NOMO-1 treated with dmso at 0.1 percent for 144 hours (cell line): ENCODE measurements at regions not wholly inside any gene's neighbourhood (a gene's known extent, or its start where the extent isn't known, plus 50 kb on each side); places are given as distances from the start of the nearest gene placed in this dataset.

ENCODE experiments used
- DNase-seq: peaks from one replicate; lab custom pipeline; 2025; ENCODE audit not compliant: unreplicated experiment; lab: John Stamatoyannopoulos, UW

DNA sequence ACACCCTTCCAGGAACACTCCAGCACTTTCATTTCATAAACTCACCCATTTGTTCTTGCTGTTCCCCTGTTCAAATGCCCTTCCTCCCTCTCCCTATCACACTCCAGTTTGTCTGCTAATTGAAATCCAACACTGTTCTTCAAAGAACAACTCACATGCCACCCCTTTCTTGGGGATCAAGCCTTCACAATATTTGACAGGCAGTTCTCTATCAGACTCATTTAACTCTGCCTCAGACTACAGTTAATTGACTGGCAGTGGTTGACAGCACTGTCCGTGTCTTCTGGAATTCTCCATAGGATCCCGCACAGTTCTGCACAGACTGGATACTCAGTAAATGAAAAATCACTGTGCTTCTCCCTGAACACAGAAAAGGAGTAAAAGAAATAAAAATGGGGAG is 87.8 kb downstream of the PMP22 start:
- DNase-seq: no peak

DNA sequence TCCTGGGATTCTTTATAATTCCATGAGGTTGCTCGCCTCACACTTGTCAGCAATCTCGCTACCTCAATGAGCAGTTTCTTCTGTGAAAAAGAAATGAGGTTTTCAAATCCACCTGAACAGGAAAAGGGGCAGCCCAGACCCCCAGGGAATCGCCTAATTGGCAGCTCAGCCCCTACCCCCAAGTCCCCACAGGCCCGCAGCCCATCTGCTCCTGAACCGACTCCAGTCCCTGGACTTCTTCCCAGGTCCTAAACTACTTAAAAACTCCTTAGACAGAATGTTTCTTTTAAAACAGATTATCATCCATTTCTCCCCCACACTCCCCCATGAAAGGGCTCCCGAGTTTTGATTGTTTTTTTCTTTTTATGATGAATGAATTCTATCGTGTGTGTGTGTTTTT is 89.8 kb downstream of the PMP22 start:
- no peak for DNase-seq

DNA sequence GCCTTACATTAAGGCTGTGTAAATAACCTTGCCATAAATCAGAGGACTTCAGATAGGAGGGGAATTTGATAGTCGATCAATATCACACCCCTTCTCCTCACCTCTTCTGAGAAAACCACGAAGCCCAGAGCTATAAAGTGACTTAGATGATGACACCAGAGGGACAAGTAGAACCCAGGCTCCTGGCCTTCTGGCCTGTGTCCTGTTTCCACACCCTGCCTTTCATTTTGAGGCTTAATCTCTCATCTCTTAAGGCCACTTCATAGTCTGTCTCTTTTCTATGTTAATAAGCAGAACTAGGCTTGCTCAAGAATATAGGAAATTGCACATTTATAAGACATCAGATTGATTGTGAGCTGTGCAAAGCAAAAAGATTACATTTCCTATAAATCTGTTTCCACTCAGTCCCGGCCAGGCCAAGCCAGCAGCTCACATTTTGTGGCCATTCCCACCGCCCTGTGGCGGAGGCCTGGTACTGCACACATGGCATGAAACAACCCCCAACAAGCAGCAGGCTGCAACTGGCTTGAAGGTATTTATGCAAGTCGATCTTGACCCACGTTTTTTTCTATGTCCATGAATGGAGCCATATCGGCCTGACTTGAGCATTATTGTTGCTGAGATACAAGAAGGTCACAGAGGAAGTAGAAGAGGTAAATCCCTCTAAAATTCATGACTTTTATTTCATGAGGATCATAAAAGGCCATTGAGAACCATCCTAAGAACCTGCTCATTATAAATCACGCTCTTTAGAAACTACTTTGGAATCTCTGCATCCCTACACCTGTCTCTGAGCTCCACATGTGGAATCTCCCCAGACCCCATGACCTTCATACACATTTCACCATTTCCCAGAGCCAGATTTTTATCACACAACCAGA is 93.7 kb downstream of the PMP22 start:
- DNase-seq: no peak

DNA sequence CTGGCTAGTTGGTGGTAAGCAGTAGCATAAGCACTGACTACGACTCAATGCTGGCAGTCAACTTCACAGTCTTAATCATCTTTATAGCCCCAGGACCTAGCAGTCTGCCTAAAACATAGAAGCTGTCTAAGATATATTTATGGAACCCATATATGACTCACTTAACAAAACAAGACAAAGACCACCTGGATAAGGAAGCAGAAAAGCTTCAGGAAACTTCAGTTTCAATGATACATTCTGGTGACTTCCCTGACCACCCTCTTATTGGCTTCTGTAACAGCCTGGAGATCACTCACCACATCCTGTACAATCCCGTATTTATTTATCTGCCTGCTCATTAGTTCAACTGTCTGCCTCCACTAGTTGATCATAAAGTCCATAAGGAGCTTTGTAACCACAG is 95.5 kb downstream of the PMP22 start:
- DNase-seq: no peak

DNA sequence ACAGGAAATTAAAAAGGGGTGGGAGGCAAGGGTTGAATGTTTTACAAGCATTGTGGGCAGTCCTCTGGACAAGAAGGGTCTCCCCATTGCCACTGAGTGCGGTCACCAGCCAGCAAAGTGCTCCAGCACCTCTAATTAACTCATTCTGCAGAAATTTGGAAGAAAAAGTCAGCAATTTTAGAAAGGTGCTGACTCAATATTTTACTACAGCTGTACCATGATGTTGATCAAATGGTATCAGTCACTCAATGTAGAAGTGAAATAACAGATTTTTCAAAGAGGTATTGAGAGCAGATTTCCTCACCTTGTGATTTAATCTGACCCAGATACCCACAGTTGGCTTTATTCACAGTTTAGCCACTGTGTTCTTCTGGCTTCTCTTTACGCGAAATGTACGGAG is 96.7 kb downstream of the PMP22 start:
- DNase-seq: no peak

DNA sequence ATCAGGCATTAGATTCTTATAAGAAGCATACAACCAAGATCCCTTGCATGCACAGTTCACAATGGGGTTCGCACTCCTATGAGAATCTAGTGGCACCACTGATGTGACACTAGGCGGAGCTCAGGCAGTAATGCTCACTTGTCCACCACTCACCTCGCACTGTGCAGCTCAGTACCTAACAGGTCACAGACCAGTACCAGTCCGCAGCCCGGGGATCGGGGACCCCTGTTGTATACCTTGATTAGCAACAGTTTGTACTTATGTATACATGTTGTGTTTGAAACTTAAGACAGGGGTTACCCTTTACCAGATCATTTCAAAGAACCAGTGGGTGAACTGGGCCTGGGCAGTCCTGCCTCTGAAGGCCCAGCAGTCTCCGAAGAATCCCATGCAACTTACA is 103.7 kb downstream of the PMP22 start:
- DNase-seq: no peak

DNA sequence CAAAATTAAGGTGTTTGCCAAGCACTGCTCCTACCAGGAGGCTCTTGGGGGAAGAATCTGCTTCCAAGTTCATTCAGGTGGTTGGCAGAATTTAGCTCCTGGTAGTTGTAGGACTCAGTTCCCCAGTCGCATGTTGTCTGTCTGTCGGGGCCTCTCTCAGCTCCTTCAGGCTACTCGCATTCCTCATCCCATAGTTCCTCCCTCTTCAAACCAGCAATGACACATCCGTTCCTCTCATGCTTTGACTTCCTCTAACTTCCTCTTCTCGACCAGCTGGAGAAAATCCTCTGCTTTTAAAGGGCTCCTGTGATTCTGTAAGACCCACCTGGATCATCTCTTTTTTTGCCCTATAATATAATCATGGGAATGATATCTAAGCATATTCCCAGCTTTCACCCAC is 108.1 kb downstream of the PMP22 start:
- DNase-seq: no peak

DNA sequence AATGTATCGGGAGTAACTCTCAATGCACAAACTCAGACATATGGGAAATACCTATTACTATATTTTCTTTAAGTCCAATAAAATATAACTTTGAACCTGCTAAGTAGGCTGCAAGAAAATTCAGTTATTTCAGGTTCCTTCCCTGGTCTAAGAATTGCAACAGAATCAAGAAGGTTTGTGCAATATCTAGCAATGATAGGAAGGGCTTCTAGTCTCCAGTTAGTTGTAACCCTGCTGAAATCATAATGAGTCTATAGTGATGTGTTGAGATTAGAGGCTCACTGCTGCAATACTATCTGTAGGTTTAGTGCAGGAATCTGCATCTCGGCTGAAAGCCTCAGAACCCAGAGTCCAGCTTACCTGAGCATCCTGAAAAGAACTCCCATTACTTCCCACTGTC is 110.5 kb downstream of the PMP22 start:
- DNase-seq: no peak

DNA sequence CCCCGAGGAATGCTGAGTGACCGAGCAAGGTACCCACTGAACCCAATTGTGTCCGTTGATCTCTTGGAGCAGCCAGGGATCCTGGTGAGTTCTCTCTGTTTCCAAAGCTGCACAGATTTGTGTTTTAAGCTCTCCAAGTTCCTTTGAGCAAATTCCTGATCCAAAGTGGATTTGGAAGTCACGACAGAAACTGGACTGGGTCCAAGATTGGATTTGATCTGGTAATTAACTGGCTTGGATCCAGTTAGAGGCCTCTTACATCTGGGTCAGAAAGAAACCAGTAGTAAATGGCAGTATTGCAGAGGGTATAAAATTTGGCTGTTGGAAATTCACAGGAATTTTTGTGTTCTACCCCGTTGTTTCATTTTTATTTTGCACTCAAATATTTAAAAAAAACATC is 119.5 kb downstream of the PMP22 start:
- DNase-seq: no peak

DNA sequence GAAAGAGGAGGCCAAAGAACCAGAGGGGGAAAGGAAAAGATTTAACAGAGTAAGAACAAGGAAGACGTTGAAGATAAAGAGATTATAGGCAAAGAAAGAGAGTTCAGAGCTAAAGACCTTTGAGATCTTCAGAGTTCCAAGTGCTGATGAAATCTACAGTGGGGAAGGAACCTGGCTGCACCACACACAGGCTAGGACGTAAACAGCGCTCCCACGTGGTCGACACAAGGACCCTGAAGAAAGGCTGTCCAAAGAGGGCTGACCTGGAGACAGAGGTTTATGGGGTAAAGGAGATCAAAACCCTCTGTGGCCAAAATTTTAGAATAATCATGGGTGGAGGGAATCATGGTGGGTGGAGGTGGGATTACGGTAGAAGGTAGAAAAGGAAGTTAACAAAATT is 121.6 kb downstream of the PMP22 start:
- no peak for DNase-seq

DNA sequence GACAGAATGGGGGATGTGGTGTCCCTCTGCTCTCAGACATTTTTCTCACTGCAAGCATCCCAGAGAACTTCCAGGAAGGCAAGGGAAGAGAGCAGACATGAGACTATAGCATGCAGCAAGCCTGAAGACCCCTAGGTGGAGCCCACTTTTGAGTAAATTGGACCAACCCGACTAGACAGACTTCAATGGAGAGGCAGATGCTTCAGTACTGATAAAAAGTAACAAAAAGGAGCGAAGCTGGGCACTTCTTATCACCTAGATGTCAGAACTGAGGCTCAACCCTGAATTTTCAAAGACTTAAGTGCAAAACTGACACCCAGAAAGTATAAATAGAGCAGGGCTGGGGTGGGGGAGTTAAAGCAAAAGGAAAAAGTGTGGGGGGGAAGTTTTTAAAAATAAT is 130.8 kb downstream of the PMP22 start:
- no peak for DNase-seq

DNA sequence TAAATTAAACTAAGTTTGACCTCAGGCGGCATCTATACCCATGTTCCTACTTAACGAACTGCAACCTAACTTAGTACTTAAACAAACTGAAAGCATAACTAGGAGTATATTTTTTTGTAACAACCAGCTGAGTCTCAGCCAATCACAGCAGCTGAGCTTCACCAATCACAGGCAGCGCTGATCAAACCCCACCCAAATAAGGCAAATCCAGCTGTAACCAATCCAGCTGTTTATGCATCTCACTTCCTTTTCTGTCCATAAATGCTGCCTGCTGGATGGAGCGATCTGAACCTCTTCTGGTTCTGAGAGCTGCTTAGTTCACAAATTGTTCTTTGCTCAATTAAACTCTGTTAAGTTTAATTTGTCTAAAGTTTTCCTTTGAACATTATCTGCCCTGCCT is 131.3 kb downstream of the PMP22 start:
- DNase-seq: no peak

DNA sequence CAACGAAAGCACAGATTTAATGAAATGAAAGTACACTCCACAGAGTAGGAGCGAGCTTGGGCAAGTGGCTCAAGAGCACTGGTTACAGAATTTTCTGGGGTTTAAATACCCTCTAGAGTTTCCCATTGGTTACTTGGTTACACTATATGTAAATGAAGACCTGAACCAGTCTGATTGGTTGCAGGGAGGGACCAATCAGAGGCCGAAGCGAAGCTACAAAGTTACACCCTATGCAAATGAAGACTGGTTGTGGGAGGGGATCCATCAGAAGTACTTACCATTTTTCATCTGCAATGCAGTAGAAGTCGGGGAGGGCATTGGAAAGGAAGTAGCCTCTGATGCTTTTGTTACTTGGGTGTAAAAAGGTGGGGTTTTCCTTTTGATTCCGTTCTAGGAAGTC is 132.0 kb downstream of the PMP22 start:
- no peak for DNase-seq

DNA sequence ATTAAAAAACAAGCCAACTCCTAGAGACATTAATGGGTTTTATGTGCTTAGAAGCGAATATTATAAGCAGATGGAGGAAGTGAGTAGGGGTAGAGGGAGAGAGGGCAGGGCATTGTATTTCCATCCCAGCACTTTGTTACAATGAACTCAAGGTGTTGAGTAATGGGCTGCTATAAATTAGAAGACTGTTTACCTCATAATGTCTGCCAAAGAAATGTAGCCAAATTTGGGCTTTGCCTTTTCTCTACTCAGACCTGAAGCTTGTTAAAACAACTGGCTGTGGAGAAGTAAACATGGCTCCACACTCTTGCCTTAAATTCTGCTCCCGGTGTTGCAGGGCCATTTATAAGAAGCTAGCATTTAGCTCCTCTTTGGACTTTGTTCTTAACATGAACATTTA is 134.7 kb downstream of the PMP22 start:
- DNase-seq: no peak

DNA sequence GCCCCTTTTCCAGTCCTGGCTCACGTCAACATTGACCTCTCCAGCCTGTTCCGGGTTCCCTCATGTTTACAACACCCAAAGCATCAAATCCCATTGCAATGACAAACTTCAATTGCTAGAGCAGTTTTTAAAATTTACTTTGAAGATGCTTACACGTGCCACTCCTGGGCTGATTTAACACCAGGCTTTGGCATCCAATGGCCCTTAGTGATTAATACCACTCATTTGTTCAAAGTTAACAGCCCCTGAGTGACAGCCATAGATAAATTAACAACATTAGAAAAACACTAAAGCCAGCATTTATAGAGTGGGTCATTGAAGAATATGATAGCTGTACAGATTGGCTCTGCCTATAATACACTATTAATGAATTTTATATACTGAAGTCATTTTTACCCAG is 135.1 kb downstream of the PMP22 start:
- no peak for DNase-seq

DNA sequence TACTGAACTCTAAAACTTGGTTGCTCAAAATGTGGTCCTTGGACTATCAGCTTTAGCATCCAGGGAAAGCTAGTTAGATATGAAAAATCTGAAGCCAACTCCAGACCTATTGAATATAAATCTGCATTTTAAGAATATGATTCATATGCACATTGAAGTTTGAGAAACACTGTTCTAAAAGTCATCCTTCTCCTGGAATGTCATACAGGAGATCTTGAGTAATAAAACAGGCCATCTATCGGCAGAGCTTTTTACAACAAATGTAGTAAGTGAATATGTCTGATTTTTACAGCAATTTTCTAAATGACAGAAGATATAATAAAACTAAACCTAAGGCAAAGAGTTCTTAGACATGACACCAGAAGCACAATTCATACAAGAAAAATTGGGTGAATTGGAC is 140.4 kb downstream of the PMP22 start:
- no peak for DNase-seq

DNA sequence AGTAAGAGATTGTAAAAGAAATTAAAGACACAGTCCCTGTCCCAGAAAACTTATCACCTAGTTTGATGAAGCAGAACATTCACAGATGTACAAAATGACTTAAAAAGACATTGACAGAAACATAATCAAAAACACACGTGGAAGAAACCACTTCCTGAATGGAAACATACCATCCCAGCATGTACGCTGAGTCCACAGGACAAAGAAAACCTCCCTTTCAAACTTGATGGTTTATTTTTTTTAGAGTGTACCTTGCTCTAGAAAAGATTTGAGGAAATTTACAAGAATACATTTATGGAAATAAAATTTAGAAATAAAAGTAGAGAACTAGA is 140.9 kb downstream of the PMP22 start:
- no peak for DNase-seq

DNA sequence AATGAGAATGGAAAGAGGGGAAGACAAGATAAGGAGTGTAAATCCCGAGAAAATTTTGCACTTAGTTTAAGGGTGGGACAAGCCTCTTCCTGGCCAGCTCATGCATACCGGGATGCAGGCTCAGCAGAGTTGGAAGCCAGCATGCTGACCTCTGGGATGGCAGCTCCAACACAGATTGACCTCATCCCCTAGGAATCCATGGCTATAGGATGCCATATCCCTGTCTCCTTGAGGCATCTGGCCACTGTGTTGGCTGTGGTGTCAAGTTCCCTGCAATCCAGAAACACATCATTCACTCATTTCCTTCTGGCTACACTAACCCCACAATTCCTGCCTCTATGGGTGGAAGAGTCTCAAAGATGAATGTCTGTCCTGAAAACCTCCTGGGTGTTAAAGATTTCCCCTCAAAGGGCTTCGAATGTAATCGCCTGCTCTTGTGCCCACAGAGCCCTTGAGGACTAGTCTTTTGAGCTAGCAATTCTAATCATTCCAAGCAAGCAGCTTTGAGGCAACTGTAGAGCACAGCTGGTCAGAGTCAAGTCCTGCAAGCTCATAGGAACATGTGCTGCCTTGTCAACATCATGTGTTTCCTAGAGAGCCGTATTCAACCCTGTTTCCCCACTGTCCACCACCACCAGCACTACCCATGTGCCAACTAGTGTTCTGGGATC is 141.4 kb downstream of the PMP22 start:
- DNase-seq: no peak

DNA sequence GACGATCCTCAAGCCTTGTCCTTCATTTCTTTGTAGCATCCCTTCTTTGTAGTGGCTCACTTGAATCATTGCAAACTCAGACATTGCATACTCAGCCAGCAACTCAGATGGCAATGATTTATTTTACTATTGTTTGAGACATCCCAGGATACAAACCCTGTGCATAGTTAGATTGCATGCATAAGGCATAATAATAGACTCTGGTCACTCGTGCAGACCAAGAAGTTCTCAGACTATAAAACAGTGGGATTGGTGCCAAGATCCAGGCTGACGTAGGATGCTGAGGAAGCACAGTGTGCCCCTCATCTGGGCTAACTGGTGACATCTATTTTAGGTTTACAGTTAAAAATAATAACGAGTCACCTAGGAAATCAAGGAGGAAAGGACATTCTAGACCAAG is 142.3 kb downstream of the PMP22 start:
- no peak for DNase-seq

DNA sequence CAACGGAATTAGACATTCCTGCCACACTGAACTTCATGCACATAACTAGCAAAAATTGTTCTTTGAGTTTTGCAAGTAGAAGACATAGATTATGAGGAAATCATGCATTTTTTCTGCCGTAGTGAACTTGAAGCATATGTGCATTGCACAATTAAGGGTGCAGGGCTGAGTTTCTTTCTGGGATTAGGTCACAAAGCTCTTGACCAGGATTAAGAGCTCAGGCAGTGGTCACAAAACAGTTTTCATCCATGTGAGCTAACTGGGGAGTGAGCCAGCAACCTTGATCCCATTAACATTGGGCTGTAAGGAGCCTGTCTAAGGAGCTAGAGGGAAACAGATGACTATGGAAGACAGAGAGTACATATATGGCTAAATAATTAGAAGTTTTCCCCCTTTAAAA is 143.7 kb downstream of the PMP22 start:
- no peak for DNase-seq

DNA sequence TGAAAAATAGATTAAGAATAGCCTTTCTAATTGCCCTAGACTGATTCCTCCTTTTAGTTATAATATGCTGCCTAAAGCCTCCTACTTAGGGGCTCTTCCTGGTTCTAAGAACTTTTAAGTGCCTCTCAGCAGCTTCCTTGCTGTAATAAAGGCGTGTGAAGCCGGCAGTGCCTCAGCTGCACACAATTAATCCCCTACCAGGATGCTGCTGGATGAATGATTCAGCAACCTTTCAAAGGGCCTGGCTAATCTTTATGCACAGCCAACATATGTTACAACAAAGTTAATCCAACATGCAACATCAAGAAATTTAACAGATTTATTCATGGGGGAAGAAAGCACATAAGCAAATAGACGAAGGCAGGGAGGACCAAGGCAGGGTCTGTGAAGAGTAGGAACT is 145.2 kb downstream of the PMP22 start:
- DNase-seq: no peak

DNA sequence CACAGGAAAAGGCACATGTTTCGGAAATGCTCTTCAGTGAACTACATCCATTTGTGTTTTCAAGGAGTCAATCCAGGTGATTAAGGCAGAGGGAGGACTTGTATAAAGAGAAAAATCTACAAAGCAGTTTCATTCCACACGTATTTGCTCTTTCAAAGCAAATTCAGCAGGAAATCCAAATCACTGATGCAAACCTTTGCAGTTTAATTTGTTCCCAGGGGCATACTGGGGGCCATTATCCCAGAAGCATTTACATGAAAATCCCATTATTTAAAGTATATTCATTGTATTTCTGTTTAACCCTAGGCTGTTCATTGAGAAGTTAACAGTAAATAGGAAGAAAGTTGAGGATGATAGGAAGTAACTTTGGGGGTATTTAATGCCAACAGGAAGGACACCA is 147.9 kb downstream of the PMP22 start:
- DNase-seq: no peak
